MM.1S (cell line): ENCODE measurements at regions not wholly inside any gene's neighbourhood (a gene's known extent, or its start where the extent isn't known, plus 50 kb on each side); places are given as distances from the start of the nearest gene placed in this dataset.

Source experiments
- DNase-seq: peaks from one replicate; pipeline ENCODE4 v3.0.0-alpha.2; 2015
- H2AFZ ChIP-seq: fragments of 300-600 bp; sonication (generic); 2 replicates; pipeline ENCODE4 v1.6.0; 2016; ENCODE audit warnings: antibody characterized with exemption, low read length
- H3F3A ChIP-seq: fragments of 300-600 bp; sonication (generic); 2 replicates; pipeline ENCODE4 v1.6.1; 2016; ENCODE audit warnings: mild to moderate bottlenecking, antibody characterized with exemption, low read length, moderate library complexity, mixed read lengths; ENCODE audit not compliant: insufficient read depth
- H3K27ac ChIP-seq: fragments of 300-600 bp; sonication (generic); 2 replicates; pipeline ENCODE4 v1.5.1; 2016; ENCODE audit warnings: mild to moderate bottlenecking, low read length
- H3K27me3 ChIP-seq: fragments of 300-600 bp; sonication (generic); replicated peaks from 2 replicates; pipeline ENCODE4 v1.6.0; 2016; ENCODE audit warnings: low read length; ENCODE audit not compliant: insufficient read depth
- H3K36me3 ChIP-seq: fragments of 300-600 bp; sonication (generic); replicated peaks from 2 replicates; pipeline ENCODE4 v1.6.1; 2016; ENCODE audit warnings: mild to moderate bottlenecking, low read length, mixed read lengths; ENCODE audit not compliant: insufficient read depth
- H3K4me1 ChIP-seq: fragments of 300-600 bp; sonication (generic); 2 replicates; pipeline ENCODE4 v1.6.1; 2016; ENCODE audit warnings: low read length, mixed read lengths
- H3K4me2 ChIP-seq: fragments of 300-600 bp; sonication (generic); 2 replicates; pipeline ENCODE4 v1.6.0; 2016; ENCODE audit warnings: low read depth, low read length
- H3K4me3 ChIP-seq: fragments of 300-600 bp; sonication (generic); 2 replicates; pipeline ENCODE4 v1.5.1; 2016; ENCODE audit warnings: low read length, mixed read lengths
- H3K79me2 ChIP-seq: fragments of 300-600 bp; sonication (generic); 2 replicates; pipeline ENCODE4 v1.6.1; 2016; ENCODE audit warnings: mixed run types, low read length, mixed read lengths
- H3K9ac ChIP-seq: fragments of 300-600 bp; sonication (generic); 2 replicates; pipeline ENCODE4 v1.6.1; 2016; ENCODE audit warnings: low read length, mixed read lengths
- H3K9me2 ChIP-seq: fragments of 300-600 bp; sonication (generic); replicated peaks from 2 replicates; pipeline ENCODE4 v1.6.1; 2016; ENCODE audit warnings: mild to moderate bottlenecking, low read length, mixed read lengths; ENCODE audit not compliant: insufficient read depth
- H3K9me3 ChIP-seq: fragments of 300-600 bp; sonication (generic); replicated peaks from 2 replicates; pipeline ENCODE4 v1.6.1; 2016; ENCODE audit warnings: mild to moderate bottlenecking, low read length, mixed read lengths; ENCODE audit not compliant: insufficient read depth
- H4K20me1 ChIP-seq: fragments of 300-600 bp; sonication (generic); 2 replicates; pipeline ENCODE4 v1.6.1; 2016; ENCODE audit warnings: mild to moderate bottlenecking, low read length, moderate library complexity, mixed read lengths; ENCODE audit not compliant: insufficient read depth
- CTCF ChIP-seq: fragments of 300-600 bp; sonication (generic); IDR thresholded peaks from 2 replicates; pipeline ENCODE4 v1.5.1; 2016; ENCODE audit warnings: antibody characterized with exemption, low read length, mixed read lengths
- EZH2 ChIP-seq: fragments of 300-600 bp; sonication (generic); optimal IDR thresholded peaks from 2 replicates; pipeline ENCODE3; 2017; ENCODE audit warnings: low read depth, mild to moderate bottlenecking, antibody characterized with exemption, low read length, mixed read lengths
- EZH2phosphoT487 ChIP-seq: fragments of 300-600 bp; sonication (generic); IDR thresholded peaks from 2 replicates; pipeline ENCODE4 v1.6.1; 2018; ENCODE audit warnings: antibody characterized with exemption, low read length

GRCh38 chrX:39104745-39105144, 303.5 kb downstream of the MID1IP1 start:
- H3K4me1 ChIP-seq: no peaks in the 10 kb centered on the region
- no peak overlapping the region for H2AFZ ChIP-seq
- H3K4me2 ChIP-seq: no peak overlapping the region
- no peaks in the 10 kb centered on the region for H3K36me3 ChIP-seq
- H3K4me3 ChIP-seq: no peak overlapping the region
- no peaks in the 10 kb centered on the region for H3K79me2 ChIP-seq
- H3K9me3 ChIP-seq: no peaks in the 10 kb centered on the region
- no peaks in the 10 kb centered on the region for H3F3A ChIP-seq
- no peaks in the 10 kb centered on the region for H4K20me1 ChIP-seq
- no peak for DNase-seq
- no peak overlapping the region for H3K27ac ChIP-seq
- no peaks in the 10 kb centered on the region for H3K27me3 ChIP-seq
- H3K9me2 ChIP-seq: no peaks in the 10 kb centered on the region
- no peak for TF ChIP-seq EZH2
- no peak for TF ChIP-seq CTCF
- TF ChIP-seq EZH2phosphoT487: no peak
- no peak overlapping the region for H3K9ac ChIP-seq

DNA sequence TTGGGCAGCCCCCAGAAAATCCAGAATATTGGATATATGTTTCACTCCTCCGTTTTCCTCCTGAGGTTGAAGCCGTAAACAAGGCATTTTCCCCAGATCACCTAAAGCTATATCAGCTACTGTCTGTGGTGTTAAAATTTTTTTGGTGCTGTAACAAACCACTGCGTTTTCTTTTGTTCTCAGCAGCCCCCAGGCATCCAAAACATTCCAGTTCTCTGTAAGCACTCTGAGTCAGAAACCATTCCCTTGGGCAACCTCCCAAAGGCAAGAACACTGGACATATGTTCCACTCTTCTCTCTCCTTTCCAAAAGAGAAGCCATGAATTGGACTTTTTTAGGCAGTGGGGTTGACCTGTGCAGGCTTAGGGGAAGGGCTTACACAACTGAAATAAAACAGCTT, 310.9 kb downstream of the MID1IP1 start:
- Histone ChIP-seq H3K9ac (no peak overlapping the region), H3K36me3 (no peaks in the 10 kb centered on the region), H3K4me2 (no peak overlapping the region), H3K4me3 (no peak overlapping the region), H3K9me3 (no peaks in the 10 kb centered on the region), H3K9me2 (no peaks in the 10 kb centered on the region), H3K27me3 (no peaks in the 10 kb centered on the region), H3K4me1 (no peaks in the 10 kb centered on the region), H2AFZ (no peak overlapping the region), H3K27ac (no peak overlapping the region), H3F3A (no peaks in the 10 kb centered on the region), H3K79me2 (no peaks in the 10 kb centered on the region), H4K20me1 (no peaks in the 10 kb centered on the region)
- TF ChIP-seq CTCF (no peak), EZH2phosphoT487 (no peak), EZH2 (no peak)
- DNase-seq: no peak

GRCh38 chrX:39115166-39115565, 313.9 kb downstream of the MID1IP1 start:
- DNase-seq: no peak
- H3K4me3 ChIP-seq: no peak overlapping the region
- no peaks in the 10 kb centered on the region for H3K79me2 ChIP-seq
- TF ChIP-seq EZH2phosphoT487 (no peak), EZH2 (no peak), CTCF (no peak)
- no peak overlapping the region for H3K9ac ChIP-seq
- H4K20me1 ChIP-seq: no peaks in the 10 kb centered on the region
- no peaks in the 10 kb centered on the region for H3K36me3 ChIP-seq
- H3K9me3 ChIP-seq: no peaks in the 10 kb centered on the region
- H3K27ac ChIP-seq: no peak overlapping the region
- no peak overlapping the region for H3K4me2 ChIP-seq
- H3K27me3 ChIP-seq: no peaks in the 10 kb centered on the region
- H2AFZ ChIP-seq: no peak overlapping the region
- no peaks in the 10 kb centered on the region for H3F3A ChIP-seq
- H3K9me2 ChIP-seq: no peaks in the 10 kb centered on the region
- no peaks in the 10 kb centered on the region for H3K4me1 ChIP-seq
